ENCODE measurements at regions not wholly inside any gene's neighbourhood (a gene's known extent, or its start where the extent isn't known, plus 50 kb on each side); places are given as distances from the start of the nearest gene placed in this dataset.
A peak's percentile ranks its signal among the peaks of the same experiment; 100 is the strongest.

- no peak for TF ChIP-seq CTCF (IDR thresholded peaks at IDR 0.05; ENCODE audit: control insufficient read depth, insufficient read depth, low read depth, low read length, missing control alignments)
- no peak for DNase-seq (ENCODE audit: low read depth)
Observed at GRCh38 chr1:208465266-208465665, 221.1 kb upstream of the PLXNA2 start.

GRCh38 chr1:208465786-208466590 is 221.8 kb upstream of the PLXNA2 start:
- no peak overlapping the region for H3K4me3 ChIP-seq (ENCODE audit: control insufficient read depth, low read depth, low read length)
- DNase-seq (ENCODE audit: low read depth), result no peak

More at GRCh38 chr1:208465266-208465665, 221.1 kb upstream of the PLXNA2 start:
- H3K4me3 ChIP-seq (ENCODE audit: control insufficient read depth, low read depth, low read length), result no peak overlapping the region

GRCh38 chr1:208467151-208467780 is 223.1 kb upstream of the PLXNA2 start:
- no peak for TF ChIP-seq CTCF (IDR thresholded peaks at IDR 0.05; ENCODE audit: control insufficient read depth, insufficient read depth, low read depth, low read length, missing control alignments)
- H3K4me3 ChIP-seq (ENCODE audit: control insufficient read depth, low read depth, low read length), result no peak overlapping the region
- DNase-seq (ENCODE audit: low read depth), result no peak

More at GRCh38 chr1:208465786-208466590, 221.8 kb upstream of the PLXNA2 start:
- TF ChIP-seq CTCF (IDR thresholded peaks at IDR 0.05; ENCODE audit: control insufficient read depth, insufficient read depth, low read depth, low read length, missing control alignments), result no peak

- no peak overlapping the region for H3K4me3 ChIP-seq (ENCODE audit: control insufficient read depth, low read depth, low read length)
- TF ChIP-seq CTCF (IDR thresholded peaks at IDR 0.05; ENCODE audit: control insufficient read depth, insufficient read depth, low read depth, low read length, missing control alignments), result no peak
- DNase-seq (ENCODE audit: low read depth), result peak; percentile 41
Observed at GRCh38 chr1:208475449-208475848, 231.3 kb upstream of the PLXNA2 start.

GRCh38 chr1:208475951-208476845 is 232.0 kb upstream of the PLXNA2 start:
- H3K4me3 ChIP-seq (ENCODE audit: control insufficient read depth, low read depth, low read length), result no peak overlapping the region
- no peak for DNase-seq (ENCODE audit: low read depth)
- TF ChIP-seq CTCF (IDR thresholded peaks at IDR 0.05; ENCODE audit: control insufficient read depth, insufficient read depth, low read depth, low read length, missing control alignments), result peak; percentile 39

- no peak overlapping the region for H3K4me3 ChIP-seq (ENCODE audit: control insufficient read depth, low read depth, low read length)
- no peak for TF ChIP-seq CTCF (IDR thresholded peaks at IDR 0.05; ENCODE audit: control insufficient read depth, insufficient read depth, low read depth, low read length, missing control alignments)
- DNase-seq (ENCODE audit: low read depth), result no peak
Observed at GRCh38 chr1:208476846-208477170, 232.6 kb upstream of the PLXNA2 start.

Measured in AG09309 (cell line).